ENCODE measurements at regions not wholly inside any gene's neighbourhood (a gene's known extent, or its start where the extent isn't known, plus 50 kb on each side); places are given as distances from the start of the nearest gene placed in this dataset.

GRCh38 chr2:173588931-173589369, 234.3 kb downstream of the CDCA7 start:
- no peak for DNase-seq (ENCODE audit: low read depth, low spot score)

GRCh38 chr2:173589604-173590275, 235.1 kb downstream of the CDCA7 start:
- no peak for DNase-seq (ENCODE audit: low read depth, low spot score)

- no peak for DNase-seq (ENCODE audit: low read depth, low spot score)
Measured at GRCh38 chr2:173590276-173590861, 235.7 kb downstream of the CDCA7 start.

GRCh38 chr2:173593109-173593508, 238.4 kb downstream of the CDCA7 start:
- no peak for DNase-seq (ENCODE audit: low read depth, low spot score)

GRCh38 chr2:173596244-173596643, 241.6 kb downstream of the CDCA7 start:
- DNase-seq (ENCODE audit: low read depth, low spot score), result no peak

GRCh38 chr2:173598525-173598924, 243.9 kb downstream of the CDCA7 start:
- no peak for DNase-seq (ENCODE audit: low read depth, low spot score)

- no peak for DNase-seq (ENCODE audit: low read depth, low spot score)
Measured at GRCh38 chr2:173599821-173600359, 245.2 kb downstream of the CDCA7 start.

- no peak for DNase-seq (ENCODE audit: low read depth, low spot score)
Measured at GRCh38 chr2:173602153-173602795, 247.6 kb downstream of the CDCA7 start.

GRCh38 chr2:173605994-173606393, 251.3 kb downstream of the CDCA7 start:
- no peak for DNase-seq (ENCODE audit: low read depth, low spot score)

GRCh38 chr2:173606619-173607248, 252.1 kb downstream of the CDCA7 start:
- DNase-seq (ENCODE audit: low read depth, low spot score), result no peak

GRCh38 chr2:173607606-173608311, 253.1 kb downstream of the CDCA7 start:
- no peak for DNase-seq (ENCODE audit: low read depth, low spot score)

GRCh38 chr2:173611121-173611520, 256.4 kb downstream of the CDCA7 start:
- no peak for DNase-seq (ENCODE audit: low read depth, low spot score)

- no peak for DNase-seq (ENCODE audit: low read depth, low spot score)
Measured at GRCh38 chr2:173612354-173612753, 257.7 kb downstream of the CDCA7 start.

- no peak for DNase-seq (ENCODE audit: low read depth, low spot score)
Measured at GRCh38 chr2:173613386-173613785, 258.7 kb downstream of the CDCA7 start.

- DNase-seq (ENCODE audit: low read depth, low spot score), result no peak
Measured at GRCh38 chr2:173614265-173614930, 259.7 kb downstream of the CDCA7 start.

GRCh38 chr2:173623438-173624319, 269.0 kb downstream of the CDCA7 start:
- DNase-seq (ENCODE audit: low read depth, low spot score), result no peak

GRCh38 chr2:173625315-173625714, 270.6 kb downstream of the CDCA7 start:
- no peak for DNase-seq (ENCODE audit: low read depth, low spot score)

GRCh38 chr2:173629076-173629475, 274.4 kb downstream of the CDCA7 start:
- DNase-seq (ENCODE audit: low read depth, low spot score), result no peak

- no peak for DNase-seq (ENCODE audit: low read depth, low spot score)
Measured at GRCh38 chr2:173630425-173631126, 275.9 kb downstream of the CDCA7 start.

- no peak for DNase-seq (ENCODE audit: low read depth, low spot score)
Measured at GRCh38 chr2:173631127-173631460, 276.4 kb downstream of the CDCA7 start.

All from activated naive CD8-positive, alpha-beta T cell treated with anti-CD3 and anti-CD28 coated beads, Interleukin-2, amount 50 U/mL, for 16 hours (primary cell).